Stimulated activated CD8-positive, alpha-beta memory T cell treated with anti-CD3 and anti-CD28 coated beads, Interleukin-2, amount 100 ng/mL, for 1 hour (primary cell): ENCODE measurements at regions not wholly inside any gene's neighbourhood (a gene's known extent, or its start where the extent isn't known, plus 50 kb on each side); places are given as distances from the start of the nearest gene placed in this dataset.

Source experiments
- DNase-seq, 2 donors: peaks; one replicate each; pipeline ENCODE4 v3.0.0-alpha.2; 2020; ENCODE audit warnings: low read depth in 2 of 2

- DNase-seq: no peak
Observed at GRCh38 chr2:18182861-18183260, 304.4 kb downstream of the KCNS3 start.

DNA sequence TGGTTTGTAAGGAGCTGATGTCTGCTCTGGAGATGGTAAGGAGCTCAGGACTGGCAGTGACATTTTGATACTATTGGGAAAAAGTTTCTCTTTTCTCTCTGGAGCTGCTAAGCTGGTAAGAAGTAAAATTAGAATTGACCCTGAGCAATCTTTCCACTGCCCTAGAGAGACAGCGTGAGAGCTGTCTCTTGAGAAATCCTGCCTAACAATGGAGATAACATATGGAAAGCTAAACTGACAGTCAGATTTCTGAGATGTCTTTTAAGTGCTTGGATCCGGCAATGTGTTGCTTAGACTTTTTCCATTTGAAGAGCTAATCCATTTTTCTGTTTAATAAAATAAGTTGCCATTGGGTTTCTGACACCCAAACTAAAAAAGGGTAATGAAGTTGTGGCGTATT lies 302.4 kb downstream of the KCNS3 start:
- DNase-seq: no peak

DNA sequence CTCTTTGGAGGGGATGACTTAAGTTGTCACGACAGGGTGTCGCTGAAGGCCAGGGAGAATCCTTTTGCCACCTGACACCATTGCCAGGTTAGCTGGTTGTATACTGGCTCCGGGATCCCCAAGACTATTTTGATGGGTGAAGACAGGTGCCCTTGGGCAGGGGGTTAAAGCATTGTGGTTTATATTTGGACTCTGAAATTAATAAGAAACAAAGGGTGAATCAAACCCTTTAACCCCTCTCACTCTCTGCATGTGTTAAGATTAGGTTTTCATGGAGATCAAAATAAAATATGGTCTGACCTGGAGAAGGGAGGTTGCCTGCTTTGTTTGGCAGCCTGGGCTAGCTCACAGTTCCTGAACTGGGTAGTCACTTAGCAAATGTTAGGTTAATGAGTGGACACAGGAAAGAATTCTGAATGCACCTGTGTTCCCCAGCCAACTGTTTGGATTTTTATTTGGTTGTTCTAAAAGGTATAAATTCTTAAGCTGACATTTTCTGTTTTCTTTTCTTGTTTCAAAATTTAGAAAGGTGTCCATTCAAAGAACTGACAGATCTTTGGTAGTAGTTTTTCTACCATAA lies 301.7 kb downstream of the KCNS3 start:
- DNase-seq: no peak

DNA sequence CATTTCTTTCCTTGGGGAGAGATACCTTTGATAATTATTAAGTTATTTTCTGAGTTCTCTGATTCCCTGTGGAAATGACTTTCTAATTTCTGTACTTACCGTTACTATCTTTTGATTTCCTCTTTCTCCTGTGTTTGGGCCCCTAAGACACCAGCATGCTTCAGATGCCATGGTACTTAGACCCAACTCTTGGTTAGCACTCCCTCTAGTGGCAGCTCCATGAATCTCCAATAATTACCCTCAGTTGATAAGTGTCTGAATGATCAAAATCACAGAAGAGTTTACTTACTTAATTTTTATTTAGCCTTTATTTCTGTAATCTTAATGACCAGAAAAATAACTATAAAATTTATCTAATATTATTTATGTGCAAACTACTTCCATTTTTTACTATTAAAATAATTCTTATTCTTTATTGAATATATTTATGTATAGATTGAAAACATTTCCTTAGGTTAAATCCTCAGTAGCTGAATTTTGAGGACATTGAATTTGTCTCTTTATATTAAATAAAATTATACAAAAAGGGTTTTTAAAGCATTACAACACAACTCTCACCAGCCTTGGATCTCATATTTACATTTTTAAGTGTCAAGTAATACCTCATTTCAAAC lies 300.4 kb downstream of the KCNS3 start:
- DNase-seq: no peak

DNA sequence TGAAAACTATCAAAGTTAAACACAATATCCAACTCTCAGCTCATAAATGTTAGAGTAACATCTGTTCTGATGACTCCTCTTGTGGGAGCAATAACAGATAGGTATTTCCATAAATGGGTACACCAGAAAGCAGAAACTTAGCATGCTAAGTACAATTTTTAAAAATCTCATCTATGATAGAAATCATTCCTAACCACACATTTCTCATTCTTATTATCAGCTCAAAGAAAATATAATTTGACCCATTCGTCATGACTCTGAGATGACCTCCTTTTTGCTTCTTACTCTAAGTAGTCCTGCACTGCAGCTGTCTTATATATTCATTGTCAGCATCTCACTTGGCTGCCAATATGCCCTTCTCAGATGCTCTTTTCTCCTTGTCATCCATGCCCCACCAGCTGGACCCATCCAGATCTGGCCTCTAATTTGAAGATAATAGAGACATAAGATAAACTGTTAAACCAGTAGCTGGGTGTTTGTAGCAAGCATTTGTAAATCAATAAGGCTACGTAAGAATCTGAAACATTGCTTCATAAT lies 298.3 kb downstream of the KCNS3 start:
- DNase-seq: no peak

DNA sequence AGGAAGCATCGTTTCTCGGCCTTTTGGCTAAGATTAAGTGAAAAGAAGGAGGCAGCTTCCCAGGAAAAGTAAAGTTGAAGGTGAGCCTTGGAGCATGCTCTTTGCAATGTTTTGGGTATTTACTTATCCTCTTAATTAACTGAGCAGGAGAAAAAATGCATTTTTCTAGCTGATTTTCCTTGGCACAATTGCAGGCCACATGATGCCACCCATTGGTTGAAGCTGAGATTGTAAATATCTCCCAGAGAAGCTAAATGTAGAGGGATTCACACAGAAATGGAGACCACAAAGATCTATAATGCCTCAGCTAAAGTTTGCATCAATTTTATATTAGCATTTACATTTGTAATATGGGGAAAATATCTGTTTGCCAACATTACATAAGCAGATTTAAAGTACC lies 294.1 kb downstream of the KCNS3 start:
- no peak for DNase-seq

DNA sequence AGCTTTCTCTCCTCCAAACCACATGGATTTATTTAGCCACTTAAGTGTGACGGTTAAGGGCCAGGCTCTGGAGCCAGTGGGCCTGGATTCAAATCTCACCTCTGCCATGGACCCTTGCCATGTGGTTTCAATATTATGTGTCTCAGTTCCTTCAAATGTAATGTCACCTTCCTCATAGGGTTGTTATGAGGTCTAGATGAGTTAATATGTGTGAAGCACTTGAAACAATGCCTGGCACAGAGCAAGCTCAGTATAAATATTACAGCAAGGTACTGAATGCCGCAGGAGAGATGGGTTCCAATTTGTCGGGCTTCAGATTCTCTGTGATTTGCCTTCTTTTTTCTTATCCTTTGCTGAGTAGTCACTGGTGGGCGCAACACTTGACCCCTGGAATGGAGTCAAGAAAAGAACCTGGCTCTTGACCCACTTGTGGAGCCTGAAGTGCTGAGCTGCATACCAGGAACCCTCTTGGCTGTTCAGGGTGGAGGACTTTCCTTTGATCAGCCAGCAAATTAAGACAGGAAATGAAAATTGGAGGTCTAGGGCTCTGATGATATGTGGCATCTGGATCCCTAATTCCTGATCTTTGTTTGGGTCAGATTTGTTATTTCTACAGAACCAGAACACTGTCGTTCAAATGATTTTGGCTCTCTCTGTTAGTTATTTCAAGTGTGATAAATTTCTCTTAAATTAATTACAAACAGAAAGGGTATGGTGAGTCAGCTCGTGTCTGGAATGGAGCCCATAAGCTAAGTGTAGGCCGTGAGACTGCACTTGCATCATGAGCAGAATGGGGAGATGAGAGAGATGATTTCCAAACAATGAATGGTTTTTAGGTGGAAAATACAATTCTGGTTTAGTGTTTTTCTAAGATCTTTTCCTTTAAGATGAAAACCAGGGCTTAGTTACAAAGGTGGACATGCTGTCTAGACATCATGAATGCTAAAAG lies 293.0 kb downstream of the KCNS3 start:
- no peak for DNase-seq

GRCh38 chr2:18170642-18171041 lies 292.2 kb downstream of the KCNS3 start:
- no peak for DNase-seq

DNA sequence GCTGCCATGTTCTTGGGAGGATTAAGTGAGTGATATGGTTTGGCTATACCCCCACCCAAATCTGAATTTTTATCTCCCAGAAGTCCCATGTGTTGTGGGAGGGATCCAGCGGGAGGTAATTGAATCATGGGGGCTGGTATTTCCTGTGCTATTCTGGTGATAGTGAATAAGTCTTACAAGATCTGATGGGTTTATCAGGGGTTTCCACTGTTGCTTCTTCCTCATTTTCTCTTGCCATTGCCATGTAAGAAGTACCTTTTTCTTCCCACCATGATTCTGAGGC lies 291.4 kb downstream of the KCNS3 start:
- DNase-seq: no peak

DNA sequence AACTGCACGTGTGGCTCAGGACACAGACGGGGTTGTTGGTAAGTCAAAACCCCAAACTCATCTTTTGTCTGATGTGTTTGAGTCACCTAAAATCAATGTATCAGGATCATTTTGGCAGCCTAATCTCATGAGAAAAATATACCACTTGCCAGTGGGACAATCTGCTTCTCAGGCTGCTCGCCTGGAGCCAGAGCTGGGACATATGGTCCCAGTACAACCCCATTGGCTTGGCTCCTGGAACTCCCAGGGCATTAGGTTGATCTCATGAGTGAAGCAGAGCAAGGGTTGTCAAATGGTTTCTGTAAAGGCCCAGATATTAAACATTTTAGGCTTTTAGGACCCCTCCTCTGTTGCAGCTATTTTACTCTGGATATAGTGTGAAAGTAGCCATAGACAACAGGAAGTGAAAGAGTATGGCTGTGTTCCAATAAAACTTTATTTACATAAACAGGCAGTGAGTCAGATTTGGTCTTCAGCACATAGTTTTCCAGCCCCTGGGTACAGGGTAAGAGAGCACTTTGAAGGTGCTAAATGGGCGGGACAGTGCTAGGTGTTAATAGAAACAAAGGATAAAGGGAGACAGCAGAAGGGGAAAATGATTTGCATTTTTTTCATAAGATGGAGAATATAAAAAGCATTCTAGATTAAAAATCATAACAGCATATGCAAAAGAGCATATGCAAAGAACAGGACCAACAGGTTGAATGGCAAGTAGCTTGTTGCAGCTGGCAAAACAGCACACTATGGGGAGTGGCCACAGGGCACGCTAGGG lies 290.8 kb downstream of the KCNS3 start:
- DNase-seq: no peak

GRCh38 chr2:18167871-18168270 lies 289.4 kb downstream of the KCNS3 start:
- no peak for DNase-seq

DNA sequence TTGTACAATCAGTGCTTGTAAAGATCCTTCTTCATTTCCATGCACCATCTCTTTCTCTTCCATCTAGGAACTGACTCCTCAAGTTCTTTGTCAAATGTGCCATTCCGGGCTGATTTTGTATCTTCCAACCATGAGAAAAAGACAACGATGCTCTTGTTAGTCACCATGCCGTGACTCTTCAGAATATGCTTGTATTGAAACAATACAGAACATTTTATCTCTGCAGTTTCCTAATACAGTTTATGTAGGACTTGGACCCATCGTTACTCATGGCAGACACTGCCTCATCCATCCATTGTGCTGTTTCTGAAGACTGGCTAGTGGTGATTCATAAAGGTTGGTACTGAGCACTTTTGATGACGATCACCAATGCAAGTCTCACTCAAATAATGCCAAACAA lies 283.2 kb downstream of the KCNS3 start:
- DNase-seq: no peak

GRCh38 chr2:18159896-18160295 lies 281.4 kb downstream of the KCNS3 start:
- no peak for DNase-seq

- no peak for DNase-seq
Observed at GRCh38 chr2:18156421-18156820, 278.0 kb downstream of the KCNS3 start.

- no peak for DNase-seq
Observed at GRCh38 chr2:18156002-18156401, 277.5 kb downstream of the KCNS3 start.

GRCh38 chr2:18154812-18155211 lies 276.3 kb downstream of the KCNS3 start:
- DNase-seq: no peak

- DNase-seq: no peak
Observed at GRCh38 chr2:18154259-18154658, 275.8 kb downstream of the KCNS3 start.

- no peak for DNase-seq
Observed at GRCh38 chr2:18153741-18154140, 275.3 kb downstream of the KCNS3 start.

DNA sequence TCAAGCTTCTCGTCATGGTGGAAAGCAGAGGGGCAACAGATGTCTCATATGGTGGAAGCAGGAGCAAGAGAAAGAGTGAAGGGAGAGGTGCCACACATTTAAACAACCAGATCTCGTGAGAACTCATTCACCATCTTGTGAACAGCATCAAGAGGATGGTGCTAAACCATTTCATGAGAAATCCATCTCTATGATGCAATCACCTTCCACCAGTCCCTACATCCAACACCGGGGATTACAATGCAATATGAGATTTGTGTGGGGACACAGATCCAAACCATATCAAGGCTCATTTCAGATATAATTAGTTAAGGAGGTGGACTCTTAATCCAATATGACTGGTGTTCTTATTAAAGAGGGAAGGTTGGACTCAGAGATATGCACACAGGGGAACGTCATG lies 272.8 kb downstream of the KCNS3 start:
- no peak for DNase-seq

- no peak for DNase-seq
Observed at GRCh38 chr2:18149660-18150246, 271.3 kb downstream of the KCNS3 start.

GRCh38 chr2:18136881-18137475 lies 258.5 kb downstream of the KCNS3 start:
- DNase-seq: no peak
